ENCODE measurements at regions not wholly inside any gene's neighbourhood (a gene's known extent, or its start where the extent isn't known, plus 50 kb on each side); places are given as distances from the start of the nearest gene placed in this dataset.

GRCh38 chr20:50297498-50298376 lies 107.1 kb downstream of the CEBPB start:
- no peak for DNase-seq (ENCODE audit: low spot score)
- no peak for ATAC-seq

DNA sequence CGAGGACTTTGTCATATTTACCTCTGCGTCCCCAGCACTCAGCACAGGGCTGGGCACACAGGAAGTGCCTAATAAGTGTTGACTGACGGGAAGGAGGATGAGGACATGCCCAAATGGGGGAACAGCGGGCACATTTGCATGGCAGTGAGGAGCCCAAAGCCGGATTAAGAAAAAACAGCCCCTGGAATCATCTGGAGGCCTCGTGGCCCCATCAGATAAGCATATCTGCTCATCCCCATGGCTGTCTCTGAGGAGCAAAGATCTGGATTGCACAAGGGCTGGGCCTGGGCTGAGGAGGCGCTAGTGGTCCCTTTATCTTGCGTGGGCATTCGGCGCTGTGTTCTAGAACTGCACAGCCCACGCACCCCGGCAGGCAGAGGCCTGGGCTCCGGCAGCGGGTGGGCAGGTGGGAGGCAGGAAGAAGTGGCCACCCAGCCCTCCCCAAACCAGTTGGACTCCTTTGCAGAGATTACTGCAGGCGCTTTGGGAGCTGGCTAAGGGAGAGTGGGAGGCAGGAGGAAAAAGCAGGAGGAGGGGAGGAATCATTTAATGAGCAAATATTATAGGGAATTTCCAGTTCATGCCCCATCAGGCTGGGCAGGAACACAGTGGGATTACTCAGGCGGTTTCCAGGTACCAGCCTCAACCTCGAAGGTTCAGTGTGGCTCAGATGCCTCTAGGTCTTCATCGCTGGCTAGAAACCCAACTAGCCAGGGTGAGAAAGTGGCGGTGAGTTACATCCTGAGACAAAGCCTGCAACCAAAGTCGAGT lies 108.1 kb downstream of the CEBPB start:
- DNase-seq (ENCODE audit: low spot score): no peak
- no peak for ATAC-seq

DNA sequence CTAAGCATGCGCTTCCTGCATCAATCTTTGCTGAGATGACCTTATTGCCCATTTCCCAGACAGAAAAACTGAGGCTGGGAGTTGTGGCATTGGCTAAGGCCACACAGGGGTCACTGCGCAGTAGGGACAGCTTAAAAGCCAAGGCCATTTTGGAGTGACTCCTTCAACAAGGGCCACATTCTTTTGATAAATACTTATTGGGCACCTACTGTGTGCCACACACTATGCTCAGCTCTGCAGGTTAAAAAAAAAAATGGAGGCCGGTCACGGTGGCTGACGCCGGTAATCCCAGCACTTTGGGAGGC lies 108.6 kb downstream of the CEBPB start:
- ATAC-seq: no peak
- DNase-seq (ENCODE audit: low spot score): no peak

- ATAC-seq (no peak), DNase-seq (ENCODE audit: low spot score) (no peak)
Measured at GRCh38 chr20:50301165-50301564, 110.5 kb downstream of the CEBPB start.

DNA sequence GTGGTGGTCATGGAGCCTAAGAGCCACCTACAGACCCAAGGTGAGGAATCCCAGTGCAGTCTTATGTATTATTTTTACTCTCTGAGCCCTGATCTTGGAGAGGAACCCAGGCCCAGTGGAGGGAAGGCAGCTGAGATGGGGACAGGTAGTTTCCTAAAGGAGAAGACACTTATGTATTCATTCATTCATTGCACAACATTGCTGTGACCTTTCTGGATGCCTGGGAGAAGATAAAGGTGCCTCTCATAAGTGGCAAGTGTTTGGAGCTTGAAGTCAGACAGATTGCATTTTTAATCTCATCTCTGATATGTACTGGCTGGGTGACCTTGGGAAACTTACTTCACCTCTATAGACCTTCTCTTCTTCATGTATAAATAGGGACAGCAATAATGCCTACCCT lies 111.1 kb downstream of the CEBPB start:
- ATAC-seq: no peak
- DNase-seq (ENCODE audit: low spot score): no peak

DNA sequence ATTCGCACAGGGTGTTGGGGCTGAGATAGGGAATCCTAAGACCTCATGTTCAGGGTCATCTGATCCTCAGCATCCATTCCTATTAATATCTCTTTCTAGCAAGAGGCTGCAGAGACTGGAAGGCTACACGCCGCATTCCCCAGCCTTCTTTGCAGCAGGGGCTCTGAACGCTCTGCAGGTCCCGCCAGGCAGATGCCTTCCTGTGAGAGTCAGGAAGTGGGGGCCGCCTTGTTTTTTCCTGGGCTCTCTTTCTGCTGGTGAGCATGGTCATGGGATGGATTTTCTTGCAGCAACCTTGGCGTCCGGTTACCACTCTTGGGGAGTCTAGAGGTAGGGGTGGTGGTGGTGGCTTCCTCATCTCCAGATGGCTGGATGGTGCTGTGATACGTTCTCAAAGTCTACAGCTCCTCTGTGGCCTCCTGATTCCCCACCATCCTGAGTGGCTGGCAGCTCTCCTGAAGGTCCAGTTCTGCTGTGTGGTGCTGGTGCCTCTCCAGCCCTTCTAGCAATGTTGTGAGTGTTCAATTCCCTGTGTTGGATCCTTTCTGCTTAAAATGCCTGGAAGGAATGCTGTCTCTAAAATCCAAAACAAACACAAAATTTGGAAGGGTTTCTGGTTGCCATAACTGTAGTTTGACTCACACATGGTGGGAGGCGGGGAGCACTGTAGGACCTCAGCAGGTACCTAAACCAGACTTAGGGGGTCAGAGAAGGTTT lies 111.9 kb downstream of the CEBPB start:
- ATAC-seq (no peak), DNase-seq (ENCODE audit: low spot score) (no peak)

DNA sequence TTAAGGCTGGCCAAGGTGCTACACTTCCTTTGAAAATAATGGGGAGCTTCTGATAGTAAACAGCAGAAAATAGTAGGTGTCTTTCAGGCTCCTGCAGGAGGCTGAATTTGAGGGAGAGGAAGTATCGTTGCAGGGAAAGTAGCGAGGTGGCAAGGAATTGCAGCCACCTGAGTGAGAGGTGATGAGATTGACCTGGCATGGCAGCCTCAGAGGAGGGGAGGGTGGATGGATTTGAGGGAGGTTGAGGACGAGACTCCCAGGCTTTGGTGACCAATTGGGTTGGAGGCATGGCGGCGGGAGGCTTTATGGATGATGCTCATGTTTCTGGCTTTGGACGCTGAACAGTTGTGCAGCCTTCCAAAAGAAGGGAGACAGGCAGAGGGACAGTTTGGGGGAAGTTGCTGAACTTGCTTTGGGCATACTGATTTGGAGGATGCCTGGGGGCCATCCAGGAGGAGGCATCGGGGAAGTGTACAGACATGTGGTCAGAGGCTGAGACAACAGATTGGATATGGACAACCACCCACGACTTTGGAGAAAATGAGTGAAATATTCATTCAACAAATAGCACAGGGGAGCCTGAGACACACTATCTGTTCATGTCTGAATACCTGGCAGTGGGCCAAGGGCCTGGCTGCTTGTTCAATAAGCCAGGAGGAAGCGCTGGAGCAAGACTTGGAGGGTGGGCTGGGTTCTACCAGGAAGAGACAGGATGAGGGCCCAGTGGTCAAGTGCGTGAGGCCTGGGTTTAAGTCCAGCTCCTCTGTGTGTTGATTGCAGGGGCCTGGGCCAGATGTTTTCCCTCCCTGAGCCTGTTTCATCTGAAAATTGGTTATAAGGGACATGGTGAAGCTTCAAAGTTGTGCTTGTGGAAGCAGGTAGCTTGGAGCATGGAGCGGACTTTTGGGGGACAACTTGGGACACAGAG lies 113.2 kb downstream of the CEBPB start:
- DNase-seq (ENCODE audit: low spot score) (peak; percentile 86), ATAC-seq (peak; percentile 3)

- peak; percentile 41 for ATAC-seq
- DNase-seq (ENCODE audit: low spot score): peak; percentile 82
Measured at GRCh38 chr20:50304501-50304856, 113.8 kb downstream of the CEBPB start.

GRCh38 chr20:50304923-50305635 lies 114.4 kb downstream of the CEBPB start:
- ATAC-seq (peak; percentile 65), DNase-seq (ENCODE audit: low spot score) (peak; percentile 97)

DNA sequence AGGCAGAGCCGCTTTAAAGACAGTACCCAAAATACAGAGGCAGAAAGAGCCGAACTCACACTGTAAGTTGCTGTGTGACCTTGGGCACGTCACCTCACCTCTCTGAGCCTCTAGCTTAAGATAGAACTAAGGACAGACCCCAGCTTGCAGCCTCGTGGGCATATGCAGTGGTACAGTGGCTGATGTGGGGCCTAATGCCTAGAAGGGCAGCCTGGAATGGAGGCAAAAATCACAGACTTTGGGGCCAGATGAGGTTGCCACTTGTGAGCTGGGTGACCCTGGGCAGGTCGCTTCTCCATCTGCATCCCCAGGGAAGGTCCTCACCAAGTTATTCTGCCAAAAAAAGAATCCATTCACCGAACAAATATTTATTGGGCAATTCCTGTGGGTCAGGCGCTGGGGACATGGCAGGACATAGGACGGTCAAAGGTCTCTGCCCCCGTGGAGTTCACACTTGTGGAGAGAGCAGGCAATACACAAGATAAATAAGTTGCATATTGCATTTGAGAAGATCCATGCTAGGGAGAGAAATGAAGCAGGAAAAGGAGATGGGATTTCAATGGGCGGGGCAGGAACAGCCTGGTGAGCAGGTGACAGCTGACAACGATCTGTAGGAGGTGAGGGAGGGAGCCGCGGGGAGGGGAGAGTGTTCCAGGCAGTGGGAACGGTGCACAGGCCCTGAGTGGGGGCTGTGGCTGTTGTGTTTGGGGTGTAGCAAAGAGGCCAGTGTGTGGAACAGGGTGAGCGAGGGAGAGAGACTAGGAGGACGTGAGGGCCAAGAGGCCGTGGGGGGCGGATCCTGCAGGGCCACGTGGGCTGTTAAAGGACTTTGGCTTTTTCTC lies 115.2 kb downstream of the CEBPB start:
- ATAC-seq (peak; percentile 58), DNase-seq (ENCODE audit: low spot score) (peak; percentile 96)

GRCh38 chr20:50306478-50307423 lies 116.1 kb downstream of the CEBPB start:
- no peak for DNase-seq (ENCODE audit: low spot score)
- peak; percentile 0 for ATAC-seq

DNA sequence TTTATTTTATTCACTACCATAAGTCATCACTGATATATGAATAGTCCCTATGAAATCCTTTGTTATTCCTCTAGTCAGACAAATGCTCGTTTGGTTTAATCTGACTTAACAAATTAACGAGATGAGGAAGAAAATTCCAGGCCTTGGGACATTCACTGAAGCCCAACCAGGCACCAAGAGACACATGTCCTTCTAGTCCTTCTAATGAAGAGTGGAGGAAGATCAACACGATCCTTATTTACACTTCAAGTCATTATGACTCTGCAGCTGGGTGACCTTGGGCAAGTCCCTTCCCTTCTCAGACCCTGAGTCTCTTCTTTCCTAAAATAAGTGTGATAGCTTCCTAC lies 117.5 kb downstream of the CEBPB start:
- DNase-seq (ENCODE audit: low spot score) (no peak), ATAC-seq (no peak)

GRCh38 chr20:50308513-50309279 lies 118.1 kb downstream of the CEBPB start:
- peak; percentile 45 for ATAC-seq
- peak; percentile 88 for DNase-seq (ENCODE audit: low spot score)

DNA sequence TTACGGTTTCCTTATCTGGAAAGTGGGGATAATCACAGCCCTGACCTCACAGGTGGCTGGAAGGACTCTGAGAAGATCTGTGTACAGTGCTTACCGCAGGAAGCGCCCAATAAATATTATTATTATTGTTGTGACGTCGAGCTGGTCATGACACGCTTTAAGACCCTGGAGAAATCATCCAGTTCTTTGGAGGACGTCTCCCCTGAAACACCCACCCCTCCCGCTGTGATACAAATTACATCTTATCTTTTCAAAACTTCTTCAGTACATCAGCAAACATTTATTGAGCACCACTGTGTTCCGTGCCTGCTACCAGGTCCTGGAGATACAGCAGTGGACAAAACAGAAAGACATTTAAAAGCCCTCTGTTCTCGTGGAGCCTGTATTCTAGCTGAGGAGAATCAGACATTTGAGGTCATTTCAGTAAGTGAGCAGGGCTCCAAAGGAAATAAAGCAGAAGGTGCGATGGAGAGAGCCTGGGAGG lies 118.7 kb downstream of the CEBPB start:
- ATAC-seq (no peak), DNase-seq (ENCODE audit: low spot score) (no peak)

DNA sequence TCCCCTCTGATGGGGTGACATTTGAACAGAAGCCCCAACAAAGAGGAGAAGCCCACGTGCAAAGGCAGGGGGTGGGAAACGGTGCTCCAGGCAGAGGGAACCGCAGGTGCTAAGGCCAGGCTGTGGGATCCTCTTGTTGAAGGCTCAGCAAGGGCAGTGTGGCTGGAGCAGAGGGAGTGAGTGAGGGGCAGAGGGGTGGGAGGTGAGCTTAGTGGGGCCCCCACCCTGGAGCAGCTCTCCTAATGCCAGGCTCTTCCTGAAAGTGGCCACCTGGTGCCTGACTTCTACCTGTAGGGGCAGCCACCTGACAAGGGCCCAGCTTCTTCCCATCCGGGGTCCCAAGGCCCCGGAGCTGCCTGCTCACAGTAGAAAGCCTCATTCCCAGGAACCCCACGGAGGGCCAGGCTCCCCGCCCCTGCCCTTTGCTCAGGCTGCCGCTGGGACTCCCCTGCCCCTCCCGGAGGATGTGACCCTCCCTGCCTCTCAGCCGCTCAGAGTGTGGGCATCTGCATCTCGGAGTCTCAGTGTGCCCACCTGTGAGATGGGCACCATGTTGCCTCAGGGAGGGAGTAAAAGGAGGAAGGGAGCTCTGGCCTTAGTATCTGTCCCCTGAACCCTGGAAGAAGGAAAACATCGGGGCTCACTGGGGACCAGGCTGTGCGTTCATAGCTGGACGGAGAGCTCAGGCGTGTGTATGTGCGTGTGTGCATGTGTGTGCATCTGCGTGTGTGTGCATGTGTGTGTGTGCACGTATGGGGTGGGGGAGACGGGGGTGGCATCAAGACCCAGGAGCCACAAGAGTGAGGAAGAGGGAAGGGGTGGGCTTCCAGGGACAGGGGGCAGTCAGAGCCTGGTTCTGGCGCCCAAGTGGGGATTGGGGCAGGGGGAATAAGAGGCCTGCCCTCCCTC lies 119.4 kb downstream of the CEBPB start:
- DNase-seq (ENCODE audit: low spot score): no peak
- ATAC-seq: no peak

DNA sequence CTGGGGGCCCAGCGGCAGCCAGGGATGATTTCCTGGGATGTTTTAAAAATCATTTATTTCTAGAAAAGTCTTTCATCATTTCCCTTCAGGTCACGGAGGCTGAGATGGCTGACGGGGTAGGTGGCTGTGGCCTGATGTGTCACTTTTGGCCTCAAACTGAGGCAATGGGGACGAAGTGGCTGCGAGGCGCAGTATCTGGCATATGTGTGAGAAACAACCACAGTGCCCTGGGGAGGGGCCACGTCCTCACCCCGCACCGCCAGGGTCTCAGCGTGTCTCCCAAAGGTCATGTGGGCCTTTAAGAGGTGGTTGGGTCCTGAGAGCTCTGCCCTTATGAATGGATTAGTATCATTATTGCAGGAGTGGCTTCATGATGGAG lies 120.0 kb downstream of the CEBPB start:
- ATAC-seq (no peak), DNase-seq (ENCODE audit: low spot score) (no peak)
